Colonic mucosa (tissue), 4 donors: ENCODE measurements at regions not wholly inside any gene's neighbourhood (a gene's known extent, or its start where the extent isn't known, plus 50 kb on each side); places are given as distances from the start of the nearest gene placed in this dataset.
"Not testable (repeated sequence)": the region's sequence is repeated elsewhere in the genome, so short reads cannot be mapped to it uniquely, and the experiment has no call there.

Experiments used
- DNase-seq: peaks from one replicate; pipeline ENCODE4 v3.0.0-alpha.2; 2020
- H3K27ac ChIP-seq: fragments of 200-600 bp; one replicate; pipeline ENCODE4 v1.8.0; 2021
- H3K27me3 ChIP-seq: fragments of 200-600 bp; one replicate; pipeline ENCODE4 v1.8.0; 2021
- H3K36me3 ChIP-seq: fragments of 200-600 bp; one replicate; pipeline ENCODE4 v1.8.0; 2021
- H3K4me1 ChIP-seq: fragments of 200-600 bp; one replicate; pipeline ENCODE4 v1.8.0; 2021; ENCODE audit warnings: mild to moderate bottlenecking
- H3K4me3 ChIP-seq: fragments of 200-600 bp; one replicate; pipeline ENCODE4 v1.8.0; 2021
- H3K9ac ChIP-seq, 2 donors: one replicate each; pipeline ENCODE4 v1.7.0; 2013; ENCODE audit warnings: control low read depth in 2 of 2, low read depth in 2 of 2, low read length in 2 of 2
- H3K9me3 ChIP-seq: fragments of 200-600 bp; one replicate; pipeline ENCODE4 v1.8.0; 2021
- CTCF ChIP-seq: fragments of 200-600 bp; IDR thresholded peaks from one replicate; pipeline ENCODE4 v1.8.0; 2022; ENCODE audit warnings: antibody characterized with exemption, mild to moderate bottlenecking
- intact Hi-C: fragments of 100-400 bp; cut with DNase I; formaldehyde crosslinking; loops from one replicate; pipeline ENCODE4 v1.14.1; 2022
- donor health status: healthy.
- donor health status: DM: no; HTN: no; CAD: no.
- donor health status: DM: no; HTN: no; CAD: no.

- no peak for DNase-seq
- Histone ChIP-seq H3K36me3 (no peaks in the 10 kb centered on the region), H3K27ac (no peak overlapping the region), H3K4me3 (no peak overlapping the region), H3K9me3 (no peaks in the 10 kb centered on the region), H3K4me1 (no peaks in the 10 kb centered on the region), H3K27me3 (no peaks in the 10 kb centered on the region), H3K9ac (no peak overlapping the region)
- intact Hi-C loops, result no loop called here
- TF ChIP-seq CTCF, result no peak
These were observed 1016.2 kb downstream of the SLC6A15 start for GRCh38 chr12:83896416-83896815.

GRCh38 chr12:83893101-83893500 is 1019.5 kb downstream of the SLC6A15 start:
- Histone ChIP-seq H3K9me3 (no peaks in the 10 kb centered on the region), H3K4me1 (no peaks in the 10 kb centered on the region), H3K4me3 (no peak overlapping the region), H3K36me3 (no peaks in the 10 kb centered on the region), H3K9ac (no peak overlapping the region), H3K27ac (no peak overlapping the region), H3K27me3 (no peaks in the 10 kb centered on the region)
- TF ChIP-seq CTCF, result no peak
- DNase-seq, result no peak
- intact Hi-C loops, result no loop called here

- no peak for DNase-seq
- no peak overlapping the region for H3K27ac ChIP-seq
- TF ChIP-seq CTCF, result no peak
- no peaks in the 10 kb centered on the region for H3K36me3 ChIP-seq
- H3K27me3 ChIP-seq, result no peaks in the 10 kb centered on the region
- H3K9me3 ChIP-seq, result no peaks in the 10 kb centered on the region
- intact Hi-C loops, result no loop called here
- H3K9ac ChIP-seq, result no peak overlapping the region
- H3K4me3 ChIP-seq, result no peak overlapping the region
- no peaks in the 10 kb centered on the region for H3K4me1 ChIP-seq
These were observed 1022.9 kb downstream of the SLC6A15 start for GRCh38 chr12:83889745-83890144.

GRCh38 chr12:83886479-83886878 is 1026.1 kb downstream of the SLC6A15 start:
- Histone ChIP-seq H3K9me3 (no peaks in the 10 kb centered on the region), H3K27ac (no peak overlapping the region), H3K27me3 (no peaks in the 10 kb centered on the region), H3K4me1 (no peaks in the 10 kb centered on the region), H3K4me3 (no peak overlapping the region), H3K9ac (no peak overlapping the region), H3K36me3 (no peaks in the 10 kb centered on the region)
- TF ChIP-seq CTCF, result no peak
- intact Hi-C loops, result no loop called here
- no peak for DNase-seq

- H3K9ac ChIP-seq, H3K27ac ChIP-seq, H3K9me3 ChIP-seq, intact Hi-C loops, H3K27me3 ChIP-seq, H3K4me1 ChIP-seq, H3K4me3 ChIP-seq, DNase-seq, H3K36me3 ChIP-seq: not testable (repeated sequence)
These were observed 1041.5 kb downstream of the SLC6A15 start for GRCh38 chr12:83870921-83871599.

GRCh38 chr12:83866477-83866876 is 1046.1 kb downstream of the SLC6A15 start:
- no peaks in the 10 kb centered on the region for H3K27me3 ChIP-seq
- no peak for DNase-seq
- no peak for TF ChIP-seq CTCF
- no peaks in the 10 kb centered on the region for H3K9me3 ChIP-seq
- no peak overlapping the region for H3K9ac ChIP-seq
- H3K27ac ChIP-seq, result no peak overlapping the region
- no peaks in the 10 kb centered on the region for H3K36me3 ChIP-seq
- no peak overlapping the region for H3K4me3 ChIP-seq
- intact Hi-C loops, result no loop called here
- no peaks in the 10 kb centered on the region for H3K4me1 ChIP-seq
